MM.1S (cell line): ENCODE measurements at regions not wholly inside any gene's neighbourhood (a gene's known extent, or its start where the extent isn't known, plus 50 kb on each side); places are given as distances from the start of the nearest gene placed in this dataset.

Experiments
- EZH2phosphoT487 ChIP-seq: fragments of 300-600 bp; sonication (generic); IDR thresholded peaks from 2 replicates; pipeline ENCODE4 v1.6.1; 2018; ENCODE audit warnings: antibody characterized with exemption, low read length
- TF ChIP-seq, protein P1 (sequence below): fragments of 300-600 bp; sonication (generic); IDR thresholded peaks from 2 replicates; pipeline ENCODE4 v1.5.1; 2016; ENCODE audit warnings: antibody characterized with exemption, low read length, mixed read lengths

DNA sequence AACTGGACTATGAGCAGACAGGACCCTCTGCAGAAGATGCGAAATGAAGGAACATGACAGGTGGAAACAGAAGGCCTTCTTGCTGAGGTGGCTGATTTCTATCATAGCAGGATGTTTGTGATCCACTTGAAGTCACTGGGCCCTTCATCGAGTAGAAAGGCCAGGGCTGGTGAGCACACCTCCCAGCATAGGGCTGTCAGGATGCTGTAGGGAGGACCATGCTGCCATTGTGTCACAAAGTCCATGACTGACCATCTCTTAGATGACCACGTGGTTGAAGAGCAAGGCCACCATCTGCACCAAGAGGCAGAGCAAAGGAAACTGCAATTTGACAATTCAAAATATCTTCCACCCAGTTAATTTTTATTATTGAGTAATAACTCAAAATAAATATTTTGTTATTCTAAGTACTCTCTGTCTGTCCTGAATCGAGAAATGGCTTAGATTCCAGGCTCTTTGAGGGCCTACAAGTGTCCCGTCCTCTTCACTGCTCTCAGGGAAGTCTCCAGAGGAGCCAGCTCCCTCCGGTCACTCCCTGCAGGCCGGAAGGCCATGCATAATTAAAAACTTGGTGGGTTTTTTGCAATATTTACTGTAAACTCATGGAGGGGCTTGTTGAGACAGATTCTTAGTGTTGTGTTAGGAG is 249.3 kb upstream of the ZMIZ1 start:
- TF ChIP-seq, protein P1, sequence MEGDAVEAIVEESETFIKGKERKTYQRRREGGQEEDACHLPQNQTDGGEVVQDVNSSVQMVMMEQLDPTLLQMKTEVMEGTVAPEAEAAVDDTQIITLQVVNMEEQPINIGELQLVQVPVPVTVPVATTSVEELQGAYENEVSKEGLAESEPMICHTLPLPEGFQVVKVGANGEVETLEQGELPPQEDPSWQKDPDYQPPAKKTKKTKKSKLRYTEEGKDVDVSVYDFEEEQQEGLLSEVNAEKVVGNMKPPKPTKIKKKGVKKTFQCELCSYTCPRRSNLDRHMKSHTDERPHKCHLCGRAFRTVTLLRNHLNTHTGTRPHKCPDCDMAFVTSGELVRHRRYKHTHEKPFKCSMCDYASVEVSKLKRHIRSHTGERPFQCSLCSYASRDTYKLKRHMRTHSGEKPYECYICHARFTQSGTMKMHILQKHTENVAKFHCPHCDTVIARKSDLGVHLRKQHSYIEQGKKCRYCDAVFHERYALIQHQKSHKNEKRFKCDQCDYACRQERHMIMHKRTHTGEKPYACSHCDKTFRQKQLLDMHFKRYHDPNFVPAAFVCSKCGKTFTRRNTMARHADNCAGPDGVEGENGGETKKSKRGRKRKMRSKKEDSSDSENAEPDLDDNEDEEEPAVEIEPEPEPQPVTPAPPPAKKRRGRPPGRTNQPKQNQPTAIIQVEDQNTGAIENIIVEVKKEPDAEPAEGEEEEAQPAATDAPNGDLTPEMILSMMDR, result no peak
- TF ChIP-seq EZH2phosphoT487, result no peak
